Calu3 (cell line): ENCODE measurements at regions not wholly inside any gene's neighbourhood (a gene's known extent, or its start where the extent isn't known, plus 50 kb on each side); places are given as distances from the start of the nearest gene placed in this dataset.

Experiments
- BruUV-seq: library from RNA; stranded (reverse); fragments of 400-500 nt; replicated peaks from 2 replicates; lab custom pipeline; 2021; lab: Mats Ljungman, UMichigan
- CTCF ChIA-PET: fragments of 300-600 bp; sonication (Branson Sonifier 250); formaldehyde crosslinking; loops from one replicate; lab custom pipeline; 2022; ENCODE audit warnings: antibody characterized with exemption; lab: Charles Lee
- DNase-seq: peaks from one replicate; pipeline ENCODE4 v3.0.0; 2022
- H3K27ac Mint-ChIP-seq: one replicate; pipeline ENCODE4 v1.8.0; 2022; ENCODE audit warnings: mixed read lengths; ENCODE audit not compliant: unreplicated experiment
- H3K27me3 Mint-ChIP-seq: one replicate; pipeline ENCODE4 v1.8.0; 2022; ENCODE audit warnings: mixed read lengths; ENCODE audit not compliant: unreplicated experiment
- H3K36me3 Mint-ChIP-seq: one replicate; pipeline ENCODE4 v1.8.0; 2022; ENCODE audit warnings: mild to moderate bottlenecking, moderate library complexity, mixed read lengths; ENCODE audit not compliant: insufficient read depth, unreplicated experiment
- H3K4me1 Mint-ChIP-seq: one replicate; pipeline ENCODE4 v1.8.0; 2022; ENCODE audit warnings: mild to moderate bottlenecking, low read depth, mixed read lengths; ENCODE audit not compliant: unreplicated experiment
- H3K4me3 Mint-ChIP-seq: one replicate; pipeline ENCODE4 v1.8.0; 2022; ENCODE audit warnings: mild to moderate bottlenecking, low read depth, moderate library complexity, mixed read lengths; ENCODE audit not compliant: unreplicated experiment
- H3K9me3 Mint-ChIP-seq: one replicate; pipeline ENCODE4 v1.8.0; 2022; ENCODE audit warnings: low read depth, mixed read lengths; ENCODE audit not compliant: unreplicated experiment
- CTCF ChIP-seq: fragments of 200-600 bp; IDR thresholded peaks from one replicate; pipeline ENCODE4 v1.8.0; 2022; ENCODE audit warnings: antibody characterized with exemption; ENCODE audit not compliant: unreplicated experiment
- intact Hi-C: fragments of 100-400 bp; cut with micrococcal nuclease; formaldehyde crosslinking; loops from one replicate; pipeline ENCODE4 v1.10.0; 2022; ENCODE audit not compliant: unreplicated experiment

DNA sequence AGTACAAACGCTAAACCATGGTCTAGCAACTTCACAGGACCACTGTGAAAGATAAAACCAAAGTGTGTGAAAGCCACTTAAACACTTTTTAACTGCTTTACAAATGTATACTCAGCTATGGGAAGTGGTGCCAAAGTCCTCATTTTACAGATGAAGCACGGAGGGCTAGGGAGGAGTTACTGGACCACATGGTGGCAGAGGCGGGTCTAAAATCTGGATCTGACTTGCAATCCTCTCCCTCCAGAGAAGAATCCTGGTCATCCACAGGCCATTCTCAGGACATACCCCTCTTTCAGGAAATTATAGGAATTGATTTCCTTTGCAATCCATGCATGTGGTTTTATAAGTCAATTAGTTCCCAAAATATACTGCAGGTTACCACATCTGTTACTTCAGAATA lies 84.6 kb upstream of the GYPC start:
- H3K27ac Mint-ChIP-seq, result no peak overlapping the region
- H3K9me3 Mint-ChIP-seq, result peaks cover 19% of the 10 kb centered on the region
- no peak overlapping the region for H3K4me3 Mint-ChIP-seq
- no peaks in the 10 kb centered on the region for H3K36me3 Mint-ChIP-seq
- no peaks in the 10 kb centered on the region for H3K27me3 Mint-ChIP-seq
- H3K4me1 Mint-ChIP-seq, result no peaks in the 10 kb centered on the region
- intact Hi-C loops, result no loop called here
- DNase-seq, result no peak
- TF ChIP-seq CTCF, result no peak
- CTCF ChIA-PET, result no interaction called here
- BruUV-seq, result no TSS peak

DNA sequence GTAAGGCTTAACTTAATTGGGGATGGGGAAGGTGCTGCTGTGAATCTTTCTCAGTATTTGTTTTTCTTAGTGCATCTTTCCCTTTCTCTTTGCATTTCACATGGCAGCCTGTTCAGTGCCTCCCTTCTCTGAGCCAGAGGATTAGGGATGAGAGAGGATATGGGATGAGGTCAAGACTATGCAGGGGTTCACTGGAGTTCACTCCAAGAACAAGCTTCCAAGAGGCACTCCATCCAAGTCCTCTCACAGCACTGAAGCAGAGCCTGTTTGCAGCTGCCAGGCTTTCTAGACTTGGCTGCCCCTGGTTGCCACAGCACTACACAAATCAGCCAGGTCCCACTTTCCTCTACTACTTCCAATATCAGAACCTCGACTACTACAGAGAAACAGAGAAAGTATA lies 80.3 kb upstream of the GYPC start:
- intact Hi-C loops, result no loop called here
- CTCF ChIA-PET, result no interaction called here
- Mint-ChIP-seq H3K36me3 (no peaks in the 10 kb centered on the region), H3K27me3 (no peaks in the 10 kb centered on the region), H3K27ac (no peak overlapping the region), H3K4me1 (no peaks in the 10 kb centered on the region), H3K4me3 (no peak overlapping the region), H3K9me3 (peaks cover 25% of the 10 kb centered on the region)
- no peak for DNase-seq
- BruUV-seq, result no TSS peak
- TF ChIP-seq CTCF, result no peak

DNA sequence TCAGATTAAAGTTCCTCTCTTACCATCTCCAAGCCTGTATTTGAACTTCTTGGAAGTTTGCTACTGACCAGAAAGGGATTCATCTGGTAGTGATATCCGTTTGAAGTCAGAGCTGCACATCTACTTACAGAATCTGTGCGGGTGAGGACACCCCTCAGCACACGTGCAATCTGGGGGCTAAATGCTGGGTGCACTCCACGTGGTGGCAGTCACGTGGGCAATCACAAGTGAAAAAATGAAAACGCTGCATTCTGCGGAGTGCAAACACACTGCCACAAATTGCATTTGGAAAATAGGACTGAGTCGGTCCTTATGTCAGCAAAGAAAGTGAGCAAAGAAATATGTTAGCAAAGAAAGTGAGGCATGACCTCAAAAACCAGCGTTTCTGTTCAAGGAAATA lies 76.1 kb upstream of the GYPC start:
- H3K4me1 Mint-ChIP-seq, result no peaks in the 10 kb centered on the region
- peaks cover 27% of the 10 kb centered on the region for H3K9me3 Mint-ChIP-seq
- TF ChIP-seq CTCF, result no peak
- CTCF ChIA-PET, result no interaction called here
- DNase-seq, result no peak
- no peaks in the 10 kb centered on the region for H3K27me3 Mint-ChIP-seq
- BruUV-seq, result no TSS peak
- no peak overlapping the region for H3K27ac Mint-ChIP-seq
- H3K4me3 Mint-ChIP-seq, result no peak overlapping the region
- intact Hi-C loops, result no loop called here
- H3K36me3 Mint-ChIP-seq, result no peaks in the 10 kb centered on the region

GRCh38 chr2:126586317-126586716 lies 69.6 kb upstream of the GYPC start:
- BruUV-seq, result no TSS peak
- CTCF ChIA-PET, result no interaction called here
- no peaks in the 10 kb centered on the region for H3K27me3 Mint-ChIP-seq
- peaks cover 18% of the 10 kb centered on the region for H3K9me3 Mint-ChIP-seq
- H3K4me3 Mint-ChIP-seq, result no peak overlapping the region
- no peak for DNase-seq
- no peaks in the 10 kb centered on the region for H3K36me3 Mint-ChIP-seq
- intact Hi-C loops, result no loop called here
- TF ChIP-seq CTCF, result no peak
- H3K27ac Mint-ChIP-seq, result no peak overlapping the region
- H3K4me1 Mint-ChIP-seq, result no peaks in the 10 kb centered on the region
